ENCODE measurements at regions not wholly inside any gene's neighbourhood (a gene's known extent, or its start where the extent isn't known, plus 50 kb on each side); places are given as distances from the start of the nearest gene placed in this dataset.

- DNase-seq: no peak
These were observed 142.9 kb downstream of the ASCL1 start for GRCh38 chr12:103100257-103100831.

- no peak for DNase-seq
These were observed 144.8 kb downstream of the ASCL1 start for GRCh38 chr12:103102225-103102744.

DNA sequence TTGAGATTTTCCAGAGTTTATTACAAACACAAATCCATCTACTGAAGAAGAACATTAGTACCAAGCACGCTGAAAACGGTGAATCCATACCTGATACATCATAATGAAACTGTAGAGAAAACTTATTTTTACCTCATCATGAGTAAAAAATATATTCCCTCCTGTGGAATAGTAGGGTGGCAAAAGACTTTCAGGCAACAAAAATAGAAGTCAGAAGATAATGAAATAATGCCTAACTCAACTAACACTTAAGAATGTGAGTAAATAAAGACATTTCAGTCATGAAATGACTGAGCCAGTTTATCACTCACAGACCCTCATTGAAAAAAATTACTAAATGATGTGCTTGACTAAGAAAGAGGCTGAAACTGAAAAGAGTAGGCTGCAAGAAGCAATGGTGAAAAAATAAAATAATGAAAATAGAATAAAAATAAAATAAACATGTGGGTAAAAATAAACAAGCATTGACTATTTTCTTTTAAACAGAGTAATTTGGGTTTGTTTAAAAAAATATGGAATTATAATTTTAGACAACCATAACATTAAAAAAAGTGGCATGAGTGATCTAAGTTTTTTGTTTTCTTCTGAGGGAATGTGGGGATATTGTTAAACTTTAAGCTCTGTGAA is 148.6 kb downstream of the ASCL1 start:
- no peak for DNase-seq

DNA sequence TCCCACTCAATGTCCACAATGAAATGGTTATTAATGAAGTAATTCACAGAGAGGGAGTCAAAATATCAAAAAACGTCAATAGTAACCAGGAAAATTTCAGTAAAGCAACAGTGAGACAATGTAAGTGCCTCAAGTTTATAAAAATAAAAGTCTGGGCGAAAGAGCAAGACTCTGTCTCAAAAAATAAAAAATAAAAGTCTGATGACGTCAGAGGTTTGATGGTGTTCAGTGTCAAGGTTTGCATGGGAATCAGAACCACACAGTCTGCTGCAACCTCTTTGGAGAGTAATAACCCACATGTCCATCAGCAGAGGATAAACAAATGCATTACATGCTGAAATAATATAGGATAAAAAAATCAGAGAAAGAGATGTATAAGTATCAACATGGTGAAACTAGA is 152.4 kb downstream of the ASCL1 start:
- DNase-seq: no peak

DNA sequence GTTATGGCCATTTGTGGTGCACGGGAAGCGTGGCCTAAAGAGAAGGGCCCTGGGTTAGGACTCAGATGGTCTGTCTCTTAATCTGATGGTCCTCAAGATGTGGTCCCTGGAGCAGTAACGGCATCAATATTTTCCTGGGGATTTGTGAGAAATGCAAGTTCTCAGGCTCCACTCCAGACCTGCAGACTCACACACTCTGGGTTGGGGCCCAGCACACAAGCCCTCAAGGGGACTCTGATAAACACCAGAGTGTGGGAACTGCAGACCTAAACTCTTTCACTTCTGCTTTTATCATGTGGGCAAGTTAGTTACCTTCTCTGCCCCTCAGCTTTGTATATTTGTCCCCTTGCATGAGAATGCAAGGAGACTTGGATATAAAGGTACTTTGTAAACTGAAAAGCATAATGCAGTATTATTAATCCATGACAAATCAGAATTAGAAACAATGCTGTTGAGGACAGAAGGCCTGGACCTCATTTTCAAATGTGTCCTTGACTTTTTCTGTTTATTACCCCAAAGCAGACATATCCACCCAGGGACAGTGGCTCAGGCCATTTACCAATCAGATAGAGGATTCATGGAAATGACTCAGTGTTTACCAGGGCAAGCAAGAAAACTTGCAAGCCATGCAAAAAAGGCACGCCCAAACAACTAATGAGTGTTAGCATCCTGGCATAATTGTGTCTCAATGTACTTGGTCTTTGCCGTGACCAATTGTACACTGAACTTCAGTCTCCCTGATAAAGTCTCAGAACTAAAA is 157.0 kb downstream of the ASCL1 start:
- no peak for DNase-seq

GRCh38 chr12:103128862-103129501 is 171.5 kb downstream of the ASCL1 start:
- no peak for DNase-seq

GRCh38 chr12:103130564-103130963 is 173.1 kb downstream of the ASCL1 start:
- no peak for DNase-seq

DNA sequence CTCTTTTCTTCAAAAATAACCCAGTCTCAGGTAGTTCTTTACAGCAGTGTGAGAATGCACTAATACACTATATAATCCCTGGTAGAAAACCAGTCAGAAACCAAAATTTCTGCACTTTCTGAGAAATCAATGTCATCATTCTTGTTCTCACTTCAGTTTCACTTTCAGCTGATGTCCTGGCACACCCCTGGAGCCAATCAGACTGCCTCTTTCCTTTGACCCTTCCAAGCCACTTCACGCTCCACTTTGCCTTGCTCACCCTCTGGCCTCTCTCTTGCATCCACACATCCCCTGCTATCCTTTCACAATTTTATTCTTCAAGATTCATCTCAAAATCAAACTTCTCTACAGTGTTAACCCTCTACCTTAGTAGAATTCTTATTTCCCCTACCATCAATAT is 181.1 kb downstream of the ASCL1 start:
- no peak for DNase-seq

GRCh38 chr12:103139876-103140275 is 182.4 kb downstream of the ASCL1 start:
- no peak for DNase-seq

- DNase-seq: no peak
These were observed 182.8 kb downstream of the ASCL1 start for GRCh38 chr12:103140286-103140685.

GRCh38 chr12:103144278-103144677 is 186.8 kb downstream of the ASCL1 start:
- no peak for DNase-seq

DNA sequence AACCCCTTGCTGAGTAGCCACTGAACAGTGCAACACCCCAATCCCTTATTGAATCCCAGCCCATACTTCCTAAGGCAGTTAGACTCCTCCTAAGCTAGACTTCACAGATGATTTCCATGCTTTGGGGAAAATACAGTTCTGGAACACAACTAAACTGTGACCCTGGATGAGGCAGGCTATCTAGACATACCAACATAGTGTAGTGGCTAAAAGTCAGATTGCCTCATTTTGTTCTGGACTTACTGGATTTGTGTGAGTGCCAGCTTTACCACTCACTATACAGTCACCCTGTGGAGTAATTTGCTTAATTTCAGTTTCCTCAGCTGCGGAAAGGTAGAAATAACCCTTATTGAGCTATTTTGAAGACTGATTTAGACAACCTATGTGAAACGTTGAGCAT is 203.1 kb downstream of the ASCL1 start:
- no peak for DNase-seq

DNA sequence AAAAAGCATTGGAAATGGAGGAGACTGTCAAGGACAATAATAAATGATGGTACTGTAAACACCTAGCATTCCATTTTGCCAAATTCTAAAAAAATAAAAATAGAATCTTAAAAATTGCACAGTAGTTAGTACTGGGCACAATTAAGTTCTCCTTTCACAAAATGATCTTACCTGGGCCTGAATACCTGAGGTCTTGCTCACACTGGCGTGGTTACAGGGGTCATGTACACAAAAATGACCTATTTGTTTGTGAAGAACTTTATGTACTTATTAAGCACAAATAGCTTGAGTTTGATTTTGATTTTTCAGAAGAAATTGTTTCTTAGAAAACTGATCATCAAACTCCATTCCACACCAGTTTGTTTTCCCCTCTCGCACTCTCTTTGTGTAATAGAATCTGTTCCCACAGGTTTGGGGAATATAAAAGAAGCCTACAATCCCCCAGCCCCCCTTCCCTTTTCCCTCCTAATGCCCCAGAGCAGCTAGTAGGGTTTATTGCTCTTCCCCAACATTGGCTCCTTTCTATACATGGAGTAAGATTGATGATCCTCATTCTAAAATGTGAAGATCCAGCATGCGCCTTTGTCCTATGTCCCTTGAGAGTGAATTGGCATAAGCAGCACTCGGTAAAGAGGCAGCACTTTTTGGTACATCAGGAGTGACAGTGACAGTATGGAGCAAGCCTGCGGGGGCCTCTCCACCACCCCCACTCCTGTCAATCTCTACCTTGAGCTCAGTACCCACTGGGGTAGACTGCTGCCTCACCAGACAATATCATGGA is 204.3 kb downstream of the ASCL1 start:
- no peak for DNase-seq

DNA sequence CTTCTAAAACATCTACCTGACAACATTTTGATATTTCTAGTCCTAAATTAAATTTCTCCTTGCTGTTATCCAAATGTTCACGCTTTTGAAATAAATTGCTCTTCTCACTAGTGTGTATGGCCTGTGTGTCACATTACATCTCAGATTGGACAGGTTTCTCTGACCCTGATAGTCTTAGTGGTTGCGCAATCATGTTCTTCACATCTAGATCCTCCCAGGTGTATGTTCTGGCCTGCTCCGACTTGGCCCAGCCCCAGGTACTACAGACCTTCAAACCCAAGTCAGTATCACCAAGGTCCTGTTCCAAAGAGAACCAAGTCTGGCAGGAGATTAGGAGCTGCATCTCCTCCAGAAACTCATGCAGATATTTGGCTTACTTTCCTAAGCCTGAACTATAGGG is 209.5 kb downstream of the ASCL1 start:
- DNase-seq: no peak

GRCh38 chr12:103172447-103173112 is 215.1 kb downstream of the ASCL1 start:
- DNase-seq: no peak

DNA sequence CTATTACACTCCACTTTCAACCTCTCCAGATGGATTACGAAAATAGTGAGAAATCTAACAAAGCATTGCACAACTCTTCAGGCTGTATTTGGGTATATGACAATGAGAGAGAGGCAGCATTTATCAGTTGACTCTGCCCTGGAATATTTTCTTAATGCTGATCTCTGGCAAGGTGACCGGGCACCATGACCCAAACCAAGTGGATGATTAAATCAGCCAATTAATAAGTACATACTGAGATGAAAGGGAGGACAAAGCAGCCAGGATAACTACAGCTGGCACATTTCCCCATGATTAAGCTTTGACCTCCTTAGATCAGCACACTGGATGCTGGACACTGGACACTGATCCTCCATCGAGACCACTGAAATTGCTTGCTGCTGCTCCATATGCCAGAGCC is 218.2 kb downstream of the ASCL1 start:
- DNase-seq: no peak

DNA sequence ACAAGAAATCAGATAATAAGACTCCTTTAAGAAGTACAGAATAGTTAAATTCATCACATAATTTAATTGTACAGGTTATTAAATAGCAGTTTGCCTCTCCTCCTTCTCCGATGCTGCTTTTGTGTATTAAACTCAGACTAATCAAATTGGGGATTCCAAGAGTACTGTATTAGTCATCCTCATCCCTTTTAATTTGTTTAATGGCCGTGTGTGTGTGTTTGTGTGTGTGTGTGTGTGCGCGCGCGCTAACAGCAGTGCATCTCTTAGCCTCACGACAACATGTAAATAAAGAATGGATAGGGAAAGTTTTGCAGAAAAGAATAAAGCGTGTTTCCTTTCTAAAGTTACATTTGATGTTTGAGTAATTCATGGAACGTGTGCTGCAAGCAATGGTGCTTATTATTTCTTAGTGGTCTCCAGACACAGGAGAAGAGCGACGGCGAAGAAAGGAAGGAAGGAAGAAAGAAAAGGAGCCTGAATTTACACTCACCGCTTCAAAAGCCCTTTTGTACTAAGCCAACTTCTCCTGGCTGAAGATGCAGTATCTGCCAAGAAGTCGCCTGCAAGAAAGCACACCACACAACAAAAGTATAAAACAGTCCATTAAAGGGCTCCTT is 220.3 kb downstream of the ASCL1 start:
- DNase-seq: no peak

DNA sequence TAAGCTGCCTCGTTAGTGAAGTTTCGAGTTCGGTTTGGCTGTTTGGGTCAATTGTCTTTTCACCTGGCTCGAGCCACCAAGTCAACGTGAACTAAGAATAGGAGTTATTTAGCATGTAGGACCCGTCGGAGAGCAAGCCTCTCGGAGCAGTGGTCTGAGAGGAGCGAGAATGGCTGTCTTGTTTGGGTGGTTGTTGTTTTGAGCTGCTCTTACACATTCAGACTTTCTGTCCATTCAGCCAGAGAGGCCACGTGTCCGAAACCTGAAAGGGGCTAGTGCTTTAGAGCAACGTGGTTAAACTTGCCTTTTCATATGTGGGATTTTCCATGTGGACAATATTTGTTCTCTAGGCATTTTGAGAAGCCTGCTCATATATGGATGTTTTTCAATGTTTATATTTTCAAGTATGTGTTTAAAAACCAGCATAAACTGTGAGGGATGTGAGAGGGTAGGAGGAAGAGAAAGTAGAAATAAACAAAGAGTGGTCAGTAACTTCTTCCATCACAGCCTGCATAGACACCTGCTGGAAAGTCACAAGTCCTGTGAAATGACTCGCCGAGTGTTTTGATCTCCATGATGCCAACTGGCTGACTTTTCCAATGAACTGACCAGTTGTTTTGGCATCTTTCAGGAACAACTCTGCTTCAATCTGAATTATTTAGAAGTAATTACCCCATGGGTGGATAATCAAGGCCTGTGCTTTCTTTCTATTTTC is 221.0 kb downstream of the ASCL1 start:
- no peak for DNase-seq

DNA sequence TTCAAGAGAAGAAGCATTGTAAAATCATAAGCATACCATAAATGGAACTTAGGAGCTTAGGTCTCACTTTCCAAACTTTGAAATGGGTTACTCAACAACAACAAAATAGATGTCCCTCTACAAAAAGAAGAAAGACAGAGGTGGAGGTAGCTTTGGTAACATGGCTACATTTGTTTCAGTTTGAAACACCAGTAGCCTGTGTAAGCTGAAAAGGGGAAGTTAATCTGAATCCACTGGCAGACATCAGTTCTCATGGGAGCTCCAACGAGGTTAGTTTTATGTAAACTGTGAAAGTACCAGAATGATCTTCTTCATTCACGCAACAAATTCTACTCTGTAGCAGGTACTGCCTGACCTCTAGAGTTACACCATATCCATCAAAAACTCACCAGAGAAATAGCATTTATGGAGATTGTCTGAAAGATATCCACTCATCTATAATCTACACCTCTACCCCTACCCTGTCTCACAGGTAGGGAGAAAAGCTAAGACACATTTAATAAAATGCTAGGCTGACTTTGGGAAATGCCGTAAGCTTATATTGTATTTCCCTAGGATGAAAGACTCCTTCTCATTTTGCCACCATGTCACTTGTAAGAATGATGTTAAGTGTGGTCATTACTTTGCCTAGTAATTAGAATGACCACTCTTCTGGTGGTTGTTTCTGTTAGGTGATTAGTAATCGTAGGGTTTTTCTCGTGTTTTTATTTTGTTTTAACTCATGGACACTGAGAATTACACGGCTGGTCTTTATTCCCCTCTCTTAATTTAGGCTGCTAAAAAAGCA is 224.1 kb downstream of the ASCL1 start:
- no peak for DNase-seq

GRCh38 chr12:103182299-103182698 is 224.8 kb downstream of the ASCL1 start:
- DNase-seq: no peak
